Kidney epithelial cell (primary cell): ENCODE measurements at regions not wholly inside any gene's neighbourhood (a gene's known extent, or its start where the extent isn't known, plus 50 kb on each side); places are given as distances from the start of the nearest gene placed in this dataset.
A peak's percentile ranks its signal among the peaks of the same experiment; 100 is the strongest.

Experiments used
- DNase-seq: peaks from one replicate; pipeline ENCODE4 v3.0.0-alpha.2; 2010; ENCODE audit warnings: low read depth
- H3K27me3 ChIP-seq: 2 replicates; pipeline ENCODE4 v1.6.0; 2011; ENCODE audit warnings: low read length; ENCODE audit not compliant: control insufficient read depth, insufficient read depth
- H3K36me3 ChIP-seq: 2 replicates; pipeline ENCODE4 v1.5.1; 2011; ENCODE audit warnings: low read length; ENCODE audit not compliant: control insufficient read depth, insufficient read depth
- H3K4me3 ChIP-seq: 2 replicates; pipeline ENCODE4 v1.5.1; 2011; ENCODE audit warnings: low read depth, mild to moderate bottlenecking, control low read depth, low read length
- TF ChIP-seq, protein P1 (sequence below): IDR thresholded peaks from 2 replicates; pipeline ENCODE4 v1.5.1; 2011; ENCODE audit warnings: mild to moderate bottlenecking, moderate library complexity, low read length, control low read depth, inconsistent platforms; ENCODE audit not compliant: insufficient read depth, poor library complexity, severe bottlenecking

DNA sequence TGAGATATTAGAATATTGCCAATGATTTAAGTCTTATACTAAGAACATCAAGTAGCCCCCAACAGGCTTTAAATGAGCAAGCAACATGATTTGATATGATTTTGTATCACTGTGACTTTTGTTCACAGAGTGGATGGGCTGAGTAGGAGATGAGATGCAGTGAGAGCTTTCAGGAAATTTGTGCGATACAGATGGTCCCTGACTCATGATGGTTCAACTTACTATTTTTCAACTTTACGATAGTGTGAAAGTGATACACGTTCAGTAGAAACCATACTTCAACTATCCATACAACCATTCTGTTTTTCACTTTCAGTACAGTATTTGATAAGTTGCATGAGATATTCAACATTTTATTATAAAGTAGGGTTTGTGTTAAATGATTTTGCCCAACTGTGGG, 78.7 kb upstream of the NWD2 start:
- Histone ChIP-seq H3K27me3 (no peaks in the 10 kb centered on the region), H3K4me3 (no peak overlapping the region), H3K36me3 (no peaks in the 10 kb centered on the region)
- DNase-seq: no peak
- TF ChIP-seq, protein P1, sequence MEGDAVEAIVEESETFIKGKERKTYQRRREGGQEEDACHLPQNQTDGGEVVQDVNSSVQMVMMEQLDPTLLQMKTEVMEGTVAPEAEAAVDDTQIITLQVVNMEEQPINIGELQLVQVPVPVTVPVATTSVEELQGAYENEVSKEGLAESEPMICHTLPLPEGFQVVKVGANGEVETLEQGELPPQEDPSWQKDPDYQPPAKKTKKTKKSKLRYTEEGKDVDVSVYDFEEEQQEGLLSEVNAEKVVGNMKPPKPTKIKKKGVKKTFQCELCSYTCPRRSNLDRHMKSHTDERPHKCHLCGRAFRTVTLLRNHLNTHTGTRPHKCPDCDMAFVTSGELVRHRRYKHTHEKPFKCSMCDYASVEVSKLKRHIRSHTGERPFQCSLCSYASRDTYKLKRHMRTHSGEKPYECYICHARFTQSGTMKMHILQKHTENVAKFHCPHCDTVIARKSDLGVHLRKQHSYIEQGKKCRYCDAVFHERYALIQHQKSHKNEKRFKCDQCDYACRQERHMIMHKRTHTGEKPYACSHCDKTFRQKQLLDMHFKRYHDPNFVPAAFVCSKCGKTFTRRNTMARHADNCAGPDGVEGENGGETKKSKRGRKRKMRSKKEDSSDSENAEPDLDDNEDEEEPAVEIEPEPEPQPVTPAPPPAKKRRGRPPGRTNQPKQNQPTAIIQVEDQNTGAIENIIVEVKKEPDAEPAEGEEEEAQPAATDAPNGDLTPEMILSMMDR: no peak

DNA sequence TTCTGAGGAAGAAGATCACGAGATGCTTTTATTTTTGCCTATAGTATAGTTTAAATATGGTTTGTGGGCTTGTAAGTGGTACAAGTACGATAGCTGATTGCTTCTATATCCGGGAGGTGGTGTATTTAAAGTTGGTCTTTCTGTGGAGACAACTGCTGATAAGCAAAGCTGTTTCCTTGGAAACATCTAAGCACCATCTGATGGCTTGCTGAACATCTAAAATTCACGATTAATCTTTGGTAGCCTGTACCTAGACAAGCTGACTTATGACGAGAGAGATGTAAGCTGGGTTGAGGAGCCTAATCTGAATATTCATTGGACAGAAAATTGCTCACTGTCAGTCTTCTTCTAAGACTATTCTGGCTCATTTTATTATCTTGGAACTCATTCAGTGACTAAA, 74.6 kb upstream of the NWD2 start:
- TF ChIP-seq, protein P1: no peak
- no peaks in the 10 kb centered on the region for H3K27me3 ChIP-seq
- H3K36me3 ChIP-seq: no peaks in the 10 kb centered on the region
- no peak for DNase-seq
- H3K4me3 ChIP-seq: no peak overlapping the region

DNA sequence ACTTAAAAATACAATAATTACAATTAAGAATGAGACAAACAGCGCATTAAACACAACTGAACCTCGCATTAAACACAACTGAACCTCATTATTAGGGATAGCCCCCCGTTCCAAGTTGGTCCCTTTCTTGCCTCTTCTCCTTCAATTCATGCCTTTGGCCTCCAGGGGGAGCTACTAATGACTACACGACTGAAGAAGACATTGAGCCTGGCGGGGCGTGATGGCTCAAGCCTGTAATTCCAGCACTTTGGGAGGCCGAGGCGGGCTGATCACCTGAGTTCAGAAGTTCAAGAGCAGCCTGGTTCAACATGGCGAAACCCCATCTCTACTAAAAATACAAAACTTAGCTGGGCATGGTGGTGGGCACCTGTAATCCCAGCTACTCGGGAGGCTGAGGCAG, 56.4 kb upstream of the NWD2 start:
- TF ChIP-seq, protein P1: peak; percentile 21
- H3K4me3 ChIP-seq: no peak overlapping the region
- H3K36me3 ChIP-seq: no peaks in the 10 kb centered on the region
- no peaks in the 10 kb centered on the region for H3K27me3 ChIP-seq
- DNase-seq: no peak
